Activated CD8-positive, alpha-beta memory T cell treated with anti-CD3 and anti-CD28 coated beads, Interleukin-2, amount 10 ng/mL, durations not matched to agents 7 days and 5 days (primary cell): ENCODE measurements at regions not wholly inside any gene's neighbourhood (a gene's known extent, or its start where the extent isn't known, plus 50 kb on each side); places are given as distances from the start of the nearest gene placed in this dataset.
"Not testable (repeated sequence)": the region's sequence is repeated elsewhere in the genome, so short reads cannot be mapped to it uniquely, and the experiment has no call there.

Experiments
- ATAC-seq: fragments of 150-1000 bp; cut with Tn5 transposase; one replicate; pipeline ENCODE4 v1.10.0; 2021; ENCODE audit warnings: moderate library complexity
- CTCF ChIA-PET: fragments of 350-600 bp; sonication (Branson Sonifier 250); formaldehyde crosslinking; loops from one replicate; lab custom pipeline; 2021; ENCODE audit warnings: antibody characterized with exemption; lab: Charles Lee
- DNase-seq: peaks from one replicate; pipeline ENCODE4 v3.0.0-alpha.2; 2020
- H3K27ac Mint-ChIP-seq: one replicate; pipeline ENCODE4 v1.8.0; 2021; ENCODE audit warnings: mild to moderate bottlenecking, mixed read lengths
- H3K27me3 Mint-ChIP-seq: one replicate; pipeline ENCODE4 v1.8.0; 2021; ENCODE audit warnings: mixed read lengths
- H3K36me3 Mint-ChIP-seq: one replicate; pipeline ENCODE4 v1.8.0; 2021; ENCODE audit warnings: mild to moderate bottlenecking, mixed read lengths
- H3K4me1 Mint-ChIP-seq: one replicate; pipeline ENCODE4 v1.8.0; 2021; ENCODE audit warnings: mixed read lengths
- H3K4me3 Mint-ChIP-seq: one replicate; pipeline ENCODE4 v1.8.0; 2021; ENCODE audit warnings: mild to moderate bottlenecking, moderate library complexity, mixed read lengths
- H3K9me3 Mint-ChIP-seq: one replicate; pipeline ENCODE4 v1.8.0; 2022; ENCODE audit warnings: low read depth, mixed read lengths

DNA sequence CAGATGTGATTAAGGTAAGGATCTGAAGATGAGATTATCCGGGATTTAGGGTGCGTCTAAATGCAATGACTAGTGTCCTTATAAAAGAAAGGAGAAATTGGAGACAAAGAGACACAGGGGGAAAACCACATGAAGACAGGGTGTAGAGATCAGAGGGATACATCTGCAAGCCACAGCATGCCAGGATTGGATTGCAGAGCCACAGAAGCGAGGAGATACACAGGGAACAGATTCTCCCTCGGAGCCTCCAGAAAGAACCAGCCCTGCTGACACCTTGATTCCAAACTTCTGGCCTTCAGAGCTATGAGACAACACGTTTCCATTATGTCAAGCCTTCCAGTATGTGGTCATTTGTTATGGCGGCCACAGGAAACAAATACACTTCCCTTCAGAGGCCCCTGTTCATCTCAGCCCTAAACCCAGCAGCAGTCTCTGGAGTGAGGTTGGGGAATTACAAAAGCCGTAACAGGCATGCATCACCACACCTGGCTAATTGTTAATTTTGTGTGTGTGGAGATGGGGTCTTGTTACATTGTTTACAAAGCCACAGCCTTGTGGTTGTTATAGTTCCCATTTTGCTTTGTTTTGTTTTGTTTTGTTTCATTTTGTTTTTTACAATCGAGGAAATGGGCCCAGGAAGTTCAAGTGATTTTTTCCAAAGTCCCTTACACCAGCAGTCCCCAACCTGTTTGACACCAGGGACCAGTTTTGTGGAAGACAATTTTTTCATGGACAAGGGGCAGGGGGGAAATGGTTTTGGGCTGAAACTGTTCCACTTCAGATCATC lies 51.6 kb upstream of the LYRM9 start:
- CTCF ChIA-PET: no interaction called here
- Mint-ChIP-seq H3K36me3 (no peaks in the 10 kb centered on the region), H3K4me3 (no peak overlapping the region), H3K27me3 (peaks cover under 1% of the 10 kb centered on the region), H3K27ac (no peak overlapping the region), H3K9me3 (no peaks in the 10 kb centered on the region), H3K4me1 (no peaks in the 10 kb centered on the region)
- ATAC-seq: no peak
- DNase-seq: no peak

DNA sequence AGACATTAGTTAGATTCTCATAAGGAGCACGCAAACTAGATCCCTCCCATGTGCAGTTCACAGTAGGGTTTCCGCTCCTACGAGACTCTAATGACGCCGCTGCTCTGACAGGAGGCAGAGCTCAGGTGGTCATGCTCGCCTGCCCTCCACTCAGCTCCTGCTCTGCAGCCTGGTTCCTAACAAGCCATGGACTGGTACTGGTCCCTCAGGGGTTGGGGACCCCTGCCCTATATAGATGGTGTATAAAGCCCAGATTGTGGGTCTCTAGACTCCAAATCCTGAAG lies 52.1 kb upstream of the LYRM9 start:
- no peak for ATAC-seq

DNA sequence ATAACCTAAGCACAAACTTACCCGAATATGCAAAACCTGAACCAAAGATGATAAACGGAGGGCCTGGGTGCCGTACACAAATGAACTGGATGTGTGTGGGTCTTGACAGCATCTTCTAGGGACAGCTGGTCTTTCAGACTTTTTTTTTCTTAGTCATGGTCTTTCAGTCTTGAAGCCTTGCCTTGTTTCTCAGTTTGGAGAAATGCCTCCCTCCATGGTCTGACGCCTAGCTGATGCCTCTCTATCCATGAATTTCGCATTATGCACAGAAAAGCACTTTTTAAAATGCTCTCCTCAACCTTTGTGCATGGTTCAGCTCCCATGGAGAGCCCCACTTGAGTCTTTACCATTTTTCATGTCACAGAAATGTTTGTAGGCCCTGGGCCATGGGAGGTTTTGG lies 52.8 kb upstream of the LYRM9 start:
- Mint-ChIP-seq H3K4me3 (no peak overlapping the region), H3K27me3 (peaks cover 3% of the 10 kb centered on the region), H3K36me3 (no peaks in the 10 kb centered on the region)

More for the DNA sequence above, 52.1 kb upstream of the LYRM9 start:
- peaks cover 2% of the 10 kb centered on the region for H3K27me3 Mint-ChIP-seq
- no peak overlapping the region for H3K4me3 Mint-ChIP-seq
- H3K9me3 Mint-ChIP-seq: no peaks in the 10 kb centered on the region
- H3K4me1 Mint-ChIP-seq: no peaks in the 10 kb centered on the region
- CTCF ChIA-PET: interaction anchor here (2.1 kb wide), 1 partner anchor 51 kb away, joined by 7 read pairs; no protein-coding TSS in a partner anchor
- no peaks in the 10 kb centered on the region for H3K36me3 Mint-ChIP-seq
- H3K27ac Mint-ChIP-seq: no peak overlapping the region
- no peak for DNase-seq

DNA sequence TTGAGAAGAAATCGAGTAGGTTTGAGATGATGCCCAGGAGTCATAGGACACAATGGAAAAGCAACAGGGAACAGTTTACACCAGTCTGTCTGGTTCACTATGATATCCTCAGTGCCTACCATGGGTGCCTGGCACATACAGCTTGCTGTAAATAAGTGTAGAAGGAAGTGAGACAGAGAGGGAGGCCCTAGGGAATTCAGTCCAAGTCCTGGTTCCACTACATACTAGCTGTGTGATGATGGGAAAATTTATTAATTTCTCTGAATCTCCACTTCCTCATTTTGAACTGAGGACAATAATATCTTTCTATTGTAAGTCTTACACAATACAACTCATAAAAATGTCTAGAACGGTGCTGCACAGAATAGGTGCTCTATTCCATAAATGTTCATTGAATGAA lies 53.3 kb upstream of the LYRM9 start:
- no peak for ATAC-seq
- Mint-ChIP-seq H3K27me3 (peaks cover 3% of the 10 kb centered on the region), H3K4me1 (no peaks in the 10 kb centered on the region), H3K27ac (no peak overlapping the region), H3K36me3 (no peaks in the 10 kb centered on the region), H3K9me3 (no peaks in the 10 kb centered on the region), H3K4me3 (no peak overlapping the region)
- CTCF ChIA-PET: interaction anchor here (2.1 kb wide), 1 partner anchor 53 kb away, joined by 7 read pairs; no protein-coding TSS in a partner anchor
- no peak for DNase-seq

More for the DNA sequence above, 52.8 kb upstream of the LYRM9 start:
- no peaks in the 10 kb centered on the region for H3K4me1 Mint-ChIP-seq
- no peak overlapping the region for H3K27ac Mint-ChIP-seq
- no peaks in the 10 kb centered on the region for H3K9me3 Mint-ChIP-seq
- ATAC-seq (no peak), DNase-seq (no peak)
- CTCF ChIA-PET: interaction anchor here (2.1 kb wide), 1 partner anchor 52 kb away, joined by 7 read pairs; no protein-coding TSS in a partner anchor

DNA sequence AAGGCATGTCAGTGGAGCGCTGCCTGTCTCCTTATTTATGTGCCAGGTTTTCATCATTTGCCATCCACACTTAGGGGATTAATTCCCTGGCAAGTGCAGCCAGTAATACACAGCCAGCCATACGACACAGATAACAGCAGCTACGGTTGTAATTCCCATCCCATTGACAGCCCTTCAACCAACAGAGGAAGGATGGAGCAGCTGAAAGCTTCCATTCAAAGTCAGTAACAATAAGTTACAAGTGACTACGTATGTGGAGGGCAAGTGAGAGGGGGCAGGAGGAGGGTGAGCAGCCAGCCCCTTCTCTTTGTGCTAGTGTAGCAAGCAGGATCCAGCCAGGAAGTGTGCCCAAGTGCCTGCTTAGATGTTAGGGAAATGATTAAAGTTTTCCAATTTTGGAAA lies 53.8 kb upstream of the LYRM9 start:
- CTCF ChIA-PET: interaction anchor here (2.1 kb wide), 1 partner anchor 53 kb away, joined by 7 read pairs; no protein-coding TSS in a partner anchor

DNA sequence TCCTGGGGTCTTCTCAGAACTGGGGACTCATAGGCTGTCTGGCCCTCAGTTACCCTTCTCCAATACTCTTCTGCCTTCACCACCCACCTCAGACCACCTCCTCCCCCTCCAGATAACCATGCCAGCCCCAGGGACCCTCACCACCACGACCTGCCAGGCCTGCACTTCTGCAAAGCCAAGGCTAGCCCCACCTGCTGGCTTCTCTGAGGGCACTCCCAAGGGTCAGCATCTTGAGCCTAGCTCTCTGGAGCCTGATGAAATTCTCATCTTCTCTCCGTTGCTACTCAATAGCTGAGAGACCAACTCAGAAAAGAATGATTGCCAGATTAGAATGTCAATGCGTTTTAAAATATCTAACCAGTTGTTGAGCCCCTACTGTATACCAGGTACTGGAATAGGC lies 56.1 kb upstream of the LYRM9 start:
- Mint-ChIP-seq H3K4me3 (no peak overlapping the region), H3K27ac (no peak overlapping the region), H3K4me1 (no peaks in the 10 kb centered on the region), H3K36me3 (no peaks in the 10 kb centered on the region), H3K9me3 (no peaks in the 10 kb centered on the region), H3K27me3 (peaks cover 5% of the 10 kb centered on the region)
- CTCF ChIA-PET: no interaction called here
- DNase-seq: no peak
- no peak for ATAC-seq

More for the DNA sequence above, 53.8 kb upstream of the LYRM9 start:
- Mint-ChIP-seq H3K27ac (no peak overlapping the region), H3K36me3 (no peaks in the 10 kb centered on the region), H3K27me3 (peaks cover 5% of the 10 kb centered on the region), H3K4me1 (no peaks in the 10 kb centered on the region), H3K9me3 (no peaks in the 10 kb centered on the region), H3K4me3 (no peak overlapping the region)
- DNase-seq (no peak), ATAC-seq (no peak)

DNA sequence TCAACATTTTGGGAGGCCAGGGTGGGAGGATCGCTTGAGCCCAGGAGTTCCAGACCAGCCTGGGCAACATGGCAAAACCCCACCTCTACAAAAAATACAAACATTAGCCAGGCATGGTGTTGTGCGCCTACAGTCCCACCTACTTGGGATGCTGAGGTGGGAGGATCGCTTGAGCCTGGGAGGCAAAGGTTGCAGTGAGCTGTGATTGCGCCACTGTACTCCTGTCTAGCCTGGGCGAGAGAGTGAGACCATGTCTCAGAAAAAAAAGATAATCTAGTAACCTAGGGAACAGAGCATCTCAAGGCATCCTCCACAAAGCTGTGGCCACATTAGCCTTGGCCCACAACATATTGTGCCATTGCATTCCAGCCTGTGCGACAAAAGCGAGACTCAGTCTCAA lies 57.1 kb upstream of the LYRM9 start:
- ATAC-seq, CTCF ChIA-PET, H3K27ac Mint-ChIP-seq, DNase-seq, H3K4me1 Mint-ChIP-seq, H3K36me3 Mint-ChIP-seq, H3K9me3 Mint-ChIP-seq, H3K4me3 Mint-ChIP-seq: not testable (repeated sequence)
- peaks cover 14% of the 10 kb centered on the region for H3K27me3 Mint-ChIP-seq

DNA sequence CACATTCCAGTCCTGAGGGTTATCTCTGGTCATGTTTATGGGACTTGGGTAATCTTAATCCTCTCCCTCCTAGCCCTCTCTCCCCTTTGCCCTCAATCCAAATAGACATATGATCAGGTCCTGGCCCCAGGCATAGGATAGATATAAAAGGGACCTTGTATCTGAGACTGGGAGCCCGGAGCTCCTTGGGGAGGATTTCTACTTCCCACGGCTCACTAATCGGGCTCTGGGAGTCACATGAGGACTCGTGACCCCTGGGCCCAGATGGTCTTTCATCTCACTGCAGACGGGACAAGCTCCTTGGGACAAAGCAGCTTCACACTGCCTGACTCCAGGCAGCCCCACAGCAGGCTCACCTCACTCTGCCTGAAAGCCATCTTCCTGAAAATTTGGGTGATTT lies 57.8 kb upstream of the LYRM9 start:
- Mint-ChIP-seq H3K36me3 (no peaks in the 10 kb centered on the region), H3K27ac (no peak overlapping the region), H3K4me1 (peaks cover 6% of the 10 kb centered on the region), H3K9me3 (no peaks in the 10 kb centered on the region), H3K4me3 (no peak overlapping the region), H3K27me3 (peaks cover 15% of the 10 kb centered on the region)
- ATAC-seq: no peak
- CTCF ChIA-PET: no interaction called here
- DNase-seq: no peak

DNA sequence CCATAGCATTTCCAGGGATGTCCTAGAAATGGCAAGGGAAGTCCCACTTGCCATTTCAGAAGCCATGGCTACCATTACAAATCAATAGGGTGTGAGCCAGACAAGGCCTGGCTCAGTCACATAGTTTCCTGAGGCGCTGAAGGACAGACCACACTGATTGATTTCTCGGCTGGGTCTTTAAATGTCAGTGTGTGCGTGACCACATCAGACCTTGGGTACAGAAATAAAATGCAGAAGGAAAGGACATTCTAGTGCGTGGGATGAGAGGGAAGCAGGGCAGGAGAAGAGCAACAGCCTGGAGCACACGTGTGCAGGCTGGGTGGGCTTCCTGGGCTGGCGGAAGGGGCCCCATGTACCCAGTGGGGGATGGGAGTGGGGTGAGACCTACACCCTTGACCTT lies 58.7 kb upstream of the LYRM9 start:
- Mint-ChIP-seq H3K27ac (no peak overlapping the region), H3K27me3 (peaks cover 15% of the 10 kb centered on the region), H3K4me3 (no peak overlapping the region), H3K36me3 (no peaks in the 10 kb centered on the region), H3K4me1 (peaks cover 6% of the 10 kb centered on the region), H3K9me3 (no peaks in the 10 kb centered on the region)
- CTCF ChIA-PET: no interaction called here
- DNase-seq: no peak
- no peak for ATAC-seq

DNA sequence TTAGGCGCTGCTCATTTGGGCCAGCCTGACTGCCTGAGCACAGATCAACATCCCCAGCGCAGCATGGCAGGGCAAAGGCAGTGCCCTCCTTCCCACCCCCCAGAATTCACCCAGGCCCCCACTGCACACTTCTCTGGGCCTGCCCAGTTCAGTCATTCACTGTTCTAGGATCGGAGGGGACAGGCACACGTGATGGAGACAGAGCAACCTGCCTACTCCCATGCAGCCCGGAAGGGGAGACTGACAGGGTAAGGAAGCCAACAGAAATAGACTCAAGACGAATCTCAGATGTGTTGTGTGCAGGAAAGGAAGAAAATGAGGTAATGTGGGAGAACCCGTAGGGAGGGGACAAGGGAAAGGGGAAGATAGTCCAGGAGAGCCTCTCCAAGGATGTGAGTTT lies 59.2 kb upstream of the LYRM9 start:
- peaks cover 15% of the 10 kb centered on the region for H3K27me3 Mint-ChIP-seq
- H3K9me3 Mint-ChIP-seq: no peaks in the 10 kb centered on the region
- peaks cover 6% of the 10 kb centered on the region for H3K4me1 Mint-ChIP-seq
- ATAC-seq: no peak
- CTCF ChIA-PET: no interaction called here
- H3K27ac Mint-ChIP-seq: no peak overlapping the region
- H3K36me3 Mint-ChIP-seq: no peaks in the 10 kb centered on the region
- no peak overlapping the region for H3K4me3 Mint-ChIP-seq
- no peak for DNase-seq

DNA sequence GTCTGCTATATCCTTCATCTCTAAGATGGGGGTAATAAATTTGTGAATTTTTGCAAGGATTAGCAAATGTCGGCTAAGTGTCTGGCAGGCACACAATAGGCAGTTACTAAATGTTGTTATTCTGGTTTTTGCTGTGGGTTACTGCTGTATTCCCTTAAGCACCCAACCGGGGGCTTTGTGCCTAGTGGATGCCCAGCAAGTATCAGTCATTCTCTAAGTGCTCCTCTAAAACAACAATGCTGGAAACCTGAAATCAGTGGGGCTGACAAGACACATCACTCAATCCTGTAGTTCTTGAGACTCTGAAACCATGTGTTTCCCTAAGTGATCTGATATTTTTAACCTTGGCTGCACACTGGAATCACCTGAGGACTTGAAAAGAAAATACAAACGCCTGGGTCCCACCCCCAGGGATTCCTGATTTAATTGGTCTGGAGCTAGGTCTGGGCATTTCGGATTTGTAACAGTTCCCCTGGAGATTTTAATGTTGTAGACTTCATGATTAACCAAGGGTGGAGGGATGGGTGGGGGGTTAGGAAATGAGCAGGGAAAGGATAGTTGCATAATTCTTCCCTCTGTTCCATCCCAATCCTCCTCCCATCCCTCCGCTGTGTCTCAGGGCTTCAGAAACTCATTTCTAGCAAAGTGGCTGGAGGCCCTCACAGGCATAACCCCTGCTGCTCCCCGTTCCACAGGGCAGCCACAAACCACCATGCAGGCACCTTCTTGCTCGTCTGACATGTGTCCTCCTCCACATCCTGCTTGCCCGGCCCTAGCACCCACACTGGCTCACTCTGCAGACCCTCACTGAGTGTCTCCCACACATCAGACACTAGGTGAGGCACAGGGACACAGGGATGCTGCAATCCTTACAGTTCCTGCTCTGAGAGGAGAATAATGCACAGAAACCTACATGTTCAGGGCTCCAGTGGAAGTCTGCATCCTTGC lies 61.7 kb upstream of the LYRM9 start:
- ATAC-seq (no peak), DNase-seq (peak; percentile 42)
- Mint-ChIP-seq H3K27ac (no peak overlapping the region), H3K4me1 (peaks cover 6% of the 10 kb centered on the region), H3K36me3 (no peaks in the 10 kb centered on the region), H3K9me3 (no peaks in the 10 kb centered on the region), H3K27me3 (peaks cover 19% of the 10 kb centered on the region), H3K4me3 (no peak overlapping the region)
- CTCF ChIA-PET: no interaction called here

DNA sequence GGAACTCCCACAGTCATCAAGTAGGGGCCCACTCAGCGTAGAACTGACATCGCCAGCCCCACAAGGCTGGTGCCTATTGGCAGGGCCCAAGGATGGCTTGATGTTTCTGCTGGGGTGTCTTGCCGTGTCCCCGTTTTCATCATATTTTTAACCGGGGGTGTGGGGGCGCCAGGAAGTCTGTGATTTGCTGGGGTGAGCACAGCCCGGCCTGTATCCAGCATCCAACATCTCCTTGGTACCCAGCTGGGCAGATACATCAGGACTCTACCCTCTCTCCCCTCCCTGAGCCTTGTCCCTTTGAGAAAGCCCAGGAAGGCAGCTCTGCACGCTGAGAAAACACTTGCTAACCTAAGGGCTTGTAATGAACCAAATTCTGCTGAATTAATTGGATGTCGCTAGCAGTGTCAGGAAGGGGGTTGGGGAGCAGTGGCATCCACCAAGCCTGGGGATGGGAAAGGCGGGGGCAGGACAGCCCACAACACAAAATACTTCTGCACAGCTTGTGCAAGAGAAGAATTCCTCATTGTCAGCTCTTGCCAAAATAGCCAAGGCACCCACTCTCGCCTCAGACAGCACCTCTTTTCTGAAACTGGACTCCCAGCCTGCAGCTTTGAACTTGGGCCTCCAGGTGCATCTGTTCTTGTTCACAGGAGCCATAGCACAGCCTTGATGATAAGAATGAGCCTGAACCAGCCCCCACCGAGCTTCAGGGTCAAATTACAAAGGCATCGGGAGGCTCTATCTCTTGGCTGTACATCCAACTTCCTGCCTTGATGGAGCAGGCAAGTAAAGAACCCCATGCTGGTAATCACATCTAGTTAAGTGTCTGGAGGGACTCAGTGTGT lies 63.7 kb upstream of the LYRM9 start:
- no peaks in the 10 kb centered on the region for H3K9me3 Mint-ChIP-seq
- H3K4me1 Mint-ChIP-seq: peaks cover 6% of the 10 kb centered on the region
- no peak for ATAC-seq
- no peaks in the 10 kb centered on the region for H3K36me3 Mint-ChIP-seq
- H3K27me3 Mint-ChIP-seq: peaks cover 19% of the 10 kb centered on the region
- H3K4me3 Mint-ChIP-seq: no peak overlapping the region
- CTCF ChIA-PET: no interaction called here
- no peak for DNase-seq
- no peak overlapping the region for H3K27ac Mint-ChIP-seq

DNA sequence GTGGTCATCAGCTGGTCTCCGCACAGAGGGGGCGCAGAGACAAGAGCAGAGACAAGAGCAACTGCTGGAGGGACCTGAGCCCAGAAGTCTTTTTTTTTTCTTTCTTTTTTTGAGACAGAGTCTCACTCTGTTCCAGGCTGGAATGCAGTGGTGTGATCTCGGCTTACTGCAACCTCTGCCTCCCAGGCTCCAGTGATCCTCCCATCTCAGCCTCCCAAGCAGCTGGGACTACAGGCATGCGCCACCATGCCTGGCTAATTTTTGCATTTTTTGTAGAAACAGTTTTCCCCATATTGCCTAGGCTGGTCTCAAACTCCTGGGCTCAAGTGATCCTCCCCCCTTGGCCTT lies 64.3 kb upstream of the LYRM9 start:
- CTCF ChIA-PET, H3K4me3 Mint-ChIP-seq, DNase-seq, H3K4me1 Mint-ChIP-seq, H3K27ac Mint-ChIP-seq, H3K36me3 Mint-ChIP-seq, ATAC-seq, H3K9me3 Mint-ChIP-seq: not testable (repeated sequence)
- peaks cover 20% of the 10 kb centered on the region for H3K27me3 Mint-ChIP-seq
